Transverse colon (tissue), 4 donors: ENCODE measurements at regions not wholly inside any gene's neighbourhood (a gene's known extent, or its start where the extent isn't known, plus 50 kb on each side); places are given as distances from the start of the nearest gene placed in this dataset.

Source experiments
- CTCF ChIP-seq, 5 experiments: fragments of 200-600 bp in 3 of 5; fragments of 450-650 bp in 2 of 5; sonication (generic) in 3 of 5; IDR thresholded peaks; 1 replicate in 2 of 5; 2 replicates in 3 of 5; pipeline ENCODE4 v1.5.1; 2016 to 2017; ENCODE audit warnings: antibody characterized with exemption in 5 of 5, inconsistent platforms in 3 of 5, mild to moderate bottlenecking in 2 of 5, moderate library complexity in 1 of 5
- EP300 ChIP-seq: sonication (generic); formaldehyde crosslinking; IDR thresholded peaks from one replicate; pipeline ENCODE4 v1.6.1; 2017; ENCODE audit warnings: antibody characterized with exemption, low read depth
- POLR2A ChIP-seq: fragments of 450-650 bp; IDR thresholded peaks from one replicate; pipeline ENCODE4 v1.6.1; 2016; ENCODE audit warnings: antibody characterized with exemption, mild to moderate bottlenecking, moderate library complexity
- POLR2AphosphoS5 ChIP-seq, 3 donors: sonication (generic); formaldehyde crosslinking; IDR thresholded peaks; one replicate each; pipeline ENCODE4 v1.6.1; 2016; ENCODE audit warnings: antibody characterized with exemption in 3 of 3

GRCh38 chr7:41754046-41754445 lies 51.2 kb upstream of the INHBA start:
- TF ChIP-seq CTCF (IDR thresholded peaks at IDR 0.05) (no peak), POLR2A (no peak), EP300 (no peak), POLR2AphosphoS5 (IDR thresholded peaks at IDR 0.05) (no peak)
